GM12892 (cell line): ENCODE measurements at regions not wholly inside any gene's neighbourhood (a gene's known extent, or its start where the extent isn't known, plus 50 kb on each side); places are given as distances from the start of the nearest gene placed in this dataset.

ENCODE experiments used
- POLR2A ChIP-seq: IDR thresholded peaks from 2 replicates; pipeline ENCODE4 v1.6.1; 2011; ENCODE audit warnings: low read depth, low read length, control low read depth
- POLR2AphosphoS5 ChIP-seq: IDR thresholded peaks from 2 replicates; pipeline ENCODE4 v1.6.1; 2011; ENCODE audit warnings: low read depth, low read length, control low read depth

- no peak for TF ChIP-seq POLR2AphosphoS5
- TF ChIP-seq POLR2A: no peak
Observed at GRCh38 chr1:219354962-219355361, 181.3 kb downstream of the LYPLAL1 start.
